ENCODE measurements at regions not wholly inside any gene's neighbourhood (a gene's known extent, or its start where the extent isn't known, plus 50 kb on each side); places are given as distances from the start of the nearest gene placed in this dataset.

- no peak for TF ChIP-seq CTCF (IDR thresholded peaks at IDR 0.05; ENCODE audit: insufficient read depth, low read length)
- TF ChIP-seq REST (IDR thresholded peaks at IDR 0.05; ENCODE audit: insufficient replicate concordance, low read depth) = no peak
- no peak for TF ChIP-seq POLR2AphosphoS5 (IDR thresholded peaks at IDR 0.05; ENCODE audit: low read depth)
- TF ChIP-seq SPI1 (IDR thresholded peaks at IDR 0.05; ENCODE audit: borderline replicate concordance, low read depth) = no peak
- TF ChIP-seq GABPA (IDR thresholded peaks at IDR 0.05; ENCODE audit: low read depth) = no peak
- DNase-seq (ENCODE audit: low read depth in 1 of 2, low spot score in 1 of 2) = no peak
- Histone ChIP-seq H3K4me3 (replicated peaks; ENCODE audit: insufficient read depth, low read length) (no peak overlapping the region), H3K27me3 (ENCODE audit: insufficient read depth, poor library complexity, severe bottlenecking) (no peaks in the 10 kb centered on the region), H3K27ac (replicated peaks) (no peak overlapping the region)
Observed at GRCh38 chr6:78552435-78552834, 314.9 kb upstream of the IRAK1BP1 start.

- no peak for TF ChIP-seq CTCF (IDR thresholded peaks at IDR 0.05; ENCODE audit: insufficient read depth, low read length)
- TF ChIP-seq REST (IDR thresholded peaks at IDR 0.05; ENCODE audit: insufficient replicate concordance, low read depth) = no peak
- no peak for TF ChIP-seq SPI1 (IDR thresholded peaks at IDR 0.05; ENCODE audit: borderline replicate concordance, low read depth)
- TF ChIP-seq POLR2AphosphoS5 (IDR thresholded peaks at IDR 0.05; ENCODE audit: low read depth) = no peak
- TF ChIP-seq GABPA (IDR thresholded peaks at IDR 0.05; ENCODE audit: low read depth) = no peak
- no peak overlapping the region for H3K4me3 ChIP-seq (replicated peaks; ENCODE audit: insufficient read depth, low read length)
- DNase-seq (ENCODE audit: low read depth in 1 of 2, low spot score in 1 of 2) = no peak
- no peaks in the 10 kb centered on the region for H3K27me3 ChIP-seq (ENCODE audit: insufficient read depth, poor library complexity, severe bottlenecking)
- no peak overlapping the region for H3K27ac ChIP-seq (replicated peaks)
Observed at GRCh38 chr6:78554341-78554740, 313.0 kb upstream of the IRAK1BP1 start.

- no peak for DNase-seq (ENCODE audit: low read depth in 1 of 2, low spot score in 1 of 2)
Observed at GRCh38 chr6:78559056-78559455, 308.3 kb upstream of the IRAK1BP1 start.

GRCh38 chr6:78561015-78561414, 306.3 kb upstream of the IRAK1BP1 start:
- TF ChIP-seq SPI1 (IDR thresholded peaks at IDR 0.05; ENCODE audit: borderline replicate concordance, low read depth) (no peak), CTCF (IDR thresholded peaks at IDR 0.05; ENCODE audit: insufficient read depth, low read length) (no peak), REST (IDR thresholded peaks at IDR 0.05; ENCODE audit: insufficient replicate concordance, low read depth) (no peak), POLR2AphosphoS5 (IDR thresholded peaks at IDR 0.05; ENCODE audit: low read depth) (no peak), GABPA (IDR thresholded peaks at IDR 0.05; ENCODE audit: low read depth) (no peak)

More at GRCh38 chr6:78559056-78559455, 308.3 kb upstream of the IRAK1BP1 start:
- Histone ChIP-seq H3K27ac (replicated peaks) (no peak overlapping the region), H3K27me3 (ENCODE audit: insufficient read depth, poor library complexity, severe bottlenecking) (no peaks in the 10 kb centered on the region), H3K4me3 (replicated peaks; ENCODE audit: insufficient read depth, low read length) (no peak overlapping the region)
- TF ChIP-seq SPI1 (IDR thresholded peaks at IDR 0.05; ENCODE audit: borderline replicate concordance, low read depth) (no peak), GABPA (IDR thresholded peaks at IDR 0.05; ENCODE audit: low read depth) (no peak), POLR2AphosphoS5 (IDR thresholded peaks at IDR 0.05; ENCODE audit: low read depth) (no peak)

More at GRCh38 chr6:78561015-78561414, 306.3 kb upstream of the IRAK1BP1 start:
- Histone ChIP-seq H3K27me3 (ENCODE audit: insufficient read depth, poor library complexity, severe bottlenecking) (no peaks in the 10 kb centered on the region), H3K27ac (replicated peaks) (no peak overlapping the region), H3K4me3 (replicated peaks; ENCODE audit: insufficient read depth, low read length) (no peak overlapping the region)
- DNase-seq (ENCODE audit: low read depth in 1 of 2, low spot score in 1 of 2) = no peak
